Central memory CD4-positive, alpha-beta T cell (primary cell): ENCODE measurements at regions not wholly inside any gene's neighbourhood (a gene's known extent, or its start where the extent isn't known, plus 50 kb on each side); places are given as distances from the start of the nearest gene placed in this dataset.
"Not testable (repeated sequence)": the region's sequence is repeated elsewhere in the genome, so short reads cannot be mapped to it uniquely, and the experiment has no call there.

ENCODE experiments used
- DNase-seq: peaks from one replicate; pipeline ENCODE4 v3.0.0; 2022

GRCh38 chr2:34494192-34494591 is 895.1 kb upstream of the FAM98A start:
- DNase-seq = not testable (repeated sequence)

- DNase-seq = no peak
These were observed 893.7 kb upstream of the FAM98A start for GRCh38 chr2:34492561-34493455.

GRCh38 chr2:34486965-34487364 is 887.9 kb upstream of the FAM98A start:
- no peak for DNase-seq

- no peak for DNase-seq
These were observed 882.4 kb upstream of the FAM98A start for GRCh38 chr2:34481542-34481941.

- DNase-seq = no peak
These were observed 881.3 kb upstream of the FAM98A start for GRCh38 chr2:34480366-34480765.

DNA sequence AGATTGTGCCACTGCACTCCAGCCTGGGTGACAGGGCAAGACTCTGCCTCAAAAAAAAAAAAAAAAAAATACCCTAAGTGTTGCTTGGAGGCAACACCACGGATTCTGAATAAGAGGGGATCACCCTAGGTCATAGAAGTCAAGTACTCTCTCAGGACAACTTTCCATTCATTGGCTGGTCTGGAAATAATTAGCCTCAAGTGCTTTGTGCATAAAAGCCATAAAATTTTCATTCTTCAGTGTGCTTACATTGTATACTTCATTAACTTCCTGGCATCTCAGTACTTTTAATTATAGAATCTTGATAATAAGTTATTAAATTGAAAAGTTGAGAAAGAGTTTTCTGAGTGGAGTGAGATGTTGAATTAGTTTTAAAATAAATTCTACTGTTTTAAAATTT is 876.1 kb upstream of the FAM98A start:
- no peak for DNase-seq

DNA sequence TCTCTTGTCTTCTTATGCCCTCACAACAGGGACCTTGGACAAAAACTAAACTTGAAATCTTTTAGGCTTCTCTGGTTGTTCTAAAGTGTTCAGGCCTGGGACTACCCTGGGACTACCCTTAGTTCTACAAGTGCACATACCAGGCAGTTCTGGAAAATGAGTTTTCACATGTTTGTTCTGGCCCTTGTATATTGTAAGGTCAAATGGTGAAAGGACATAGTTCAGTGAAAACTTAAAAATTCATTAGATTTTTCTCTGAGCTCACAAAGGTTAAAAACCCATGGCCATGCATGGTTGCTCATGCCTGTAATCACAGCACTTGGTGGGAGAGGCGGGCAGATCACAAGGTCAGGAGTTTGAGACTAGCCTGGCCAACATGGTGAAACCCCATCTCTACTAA is 875.5 kb upstream of the FAM98A start:
- no peak for DNase-seq

DNA sequence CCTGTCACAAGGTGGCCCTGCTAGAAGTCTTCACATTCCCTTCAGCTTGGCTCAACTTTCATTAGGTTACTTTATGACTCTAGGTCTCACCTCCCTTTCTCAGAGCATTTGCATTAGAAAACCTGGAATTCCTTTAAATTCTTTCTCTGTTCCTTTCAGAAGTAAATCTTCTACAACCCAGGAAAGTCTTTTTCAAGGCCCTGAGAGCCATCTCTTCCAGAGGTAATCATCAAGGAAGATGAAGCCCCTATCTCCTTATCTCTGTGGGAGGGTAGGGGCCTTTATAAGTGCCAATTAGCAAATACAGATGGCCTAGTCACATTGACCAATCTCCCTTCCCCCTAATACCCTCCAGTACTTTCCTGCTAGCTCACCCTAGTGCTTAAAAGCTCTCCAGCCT is 848.0 kb upstream of the FAM98A start:
- no peak for DNase-seq

DNA sequence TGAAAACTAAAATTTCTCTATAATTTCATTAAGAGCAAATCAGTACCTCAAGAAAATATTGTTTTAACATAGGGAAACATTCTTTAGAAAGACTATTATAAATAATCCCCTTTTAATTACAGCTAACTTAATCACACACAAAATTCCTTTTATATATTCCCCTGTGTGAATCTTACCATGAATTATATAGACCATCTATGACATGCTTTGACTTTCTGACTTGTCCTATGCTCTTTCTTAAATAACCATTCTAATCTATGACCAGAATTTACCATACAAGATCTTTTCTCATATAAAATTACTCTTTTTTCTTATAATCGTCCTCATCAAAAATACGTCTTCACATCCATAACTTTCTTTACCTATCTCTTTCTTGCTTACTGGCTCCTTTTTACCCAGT is 824.2 kb upstream of the FAM98A start:
- DNase-seq = no peak

GRCh38 chr2:34419856-34420255 is 820.8 kb upstream of the FAM98A start:
- no peak for DNase-seq

DNA sequence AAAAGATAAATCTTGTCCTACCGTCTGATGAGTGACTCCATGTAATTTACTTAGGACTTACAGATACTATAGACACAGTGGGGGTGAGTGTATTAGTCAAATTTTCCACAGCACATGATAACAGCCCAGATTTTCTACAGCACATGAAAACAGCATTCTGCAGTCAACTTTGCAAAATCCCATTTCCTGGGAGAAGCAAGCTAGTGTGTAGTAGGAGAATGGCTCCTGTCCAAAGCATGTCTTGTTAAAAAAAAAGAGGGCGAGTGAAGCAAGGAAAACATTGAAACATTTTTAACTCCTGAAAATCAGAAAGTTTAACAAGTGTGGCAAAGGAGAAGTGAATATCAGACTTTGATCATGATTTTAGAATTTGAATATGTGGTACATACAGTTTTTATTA is 817.8 kb upstream of the FAM98A start:
- DNase-seq = no peak

- DNase-seq = no peak
These were observed 815.8 kb upstream of the FAM98A start for GRCh38 chr2:34414856-34415255.

GRCh38 chr2:34408100-34408499 is 809.0 kb upstream of the FAM98A start:
- no peak for DNase-seq

GRCh38 chr2:34403512-34403911 is 804.4 kb upstream of the FAM98A start:
- no peak for DNase-seq

DNA sequence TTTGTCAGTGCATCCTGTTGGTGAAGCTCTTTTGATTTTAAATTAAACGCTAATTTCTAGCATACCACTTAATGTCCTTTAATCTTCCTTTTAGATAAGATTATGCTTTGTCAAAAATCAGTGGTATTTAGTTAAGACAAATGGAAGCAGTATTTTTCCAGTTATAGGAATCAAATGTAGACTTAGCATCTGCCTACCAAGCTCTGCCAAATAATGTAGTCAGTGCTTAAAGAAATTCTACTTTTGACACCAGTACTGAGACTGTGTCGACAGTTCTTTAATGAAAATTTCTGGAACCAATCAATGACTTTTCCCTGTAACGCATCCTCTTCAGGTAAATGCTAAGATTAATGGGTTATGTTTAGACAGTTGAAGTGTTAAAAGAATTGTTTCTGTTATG is 803.3 kb upstream of the FAM98A start:
- DNase-seq = no peak

DNA sequence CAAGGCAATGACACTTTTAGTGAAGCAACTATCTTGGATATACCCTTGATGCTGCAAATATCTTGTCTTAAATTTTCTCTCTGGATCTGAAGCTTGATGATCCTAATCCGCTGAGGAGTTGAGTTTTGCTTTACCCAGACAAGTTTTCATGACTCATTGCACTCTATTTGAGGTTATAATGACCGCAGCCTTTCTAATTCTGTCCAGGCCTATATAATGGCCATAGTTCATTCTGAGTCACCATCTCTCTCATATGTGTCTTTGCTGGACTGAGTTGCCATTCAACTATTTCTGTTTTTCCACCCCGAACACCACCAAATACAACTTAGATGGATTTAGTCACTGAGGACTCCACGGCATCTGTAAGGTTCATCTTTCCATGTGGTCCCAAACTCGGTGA is 802.1 kb upstream of the FAM98A start:
- DNase-seq = no peak

- no peak for DNase-seq
These were observed 789.3 kb upstream of the FAM98A start for GRCh38 chr2:34388446-34388845.

DNA sequence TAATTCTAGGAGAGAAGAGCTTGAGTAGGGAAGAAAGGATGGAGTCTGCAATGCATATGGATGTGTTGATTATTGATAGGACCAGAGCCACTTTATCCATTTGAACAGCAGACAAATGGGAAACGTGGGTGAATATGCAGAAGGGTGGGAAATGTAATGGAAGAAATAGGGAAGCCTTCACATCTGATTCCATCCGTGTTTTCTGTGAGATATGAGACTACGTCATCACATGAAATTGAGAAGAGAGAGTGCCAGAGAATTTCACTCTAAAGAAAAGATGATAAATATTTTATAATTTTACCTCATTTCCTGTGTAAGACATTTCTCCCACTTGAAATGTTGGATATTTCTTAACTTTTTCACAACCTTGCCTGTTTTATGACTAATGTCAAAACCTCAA is 788.4 kb upstream of the FAM98A start:
- no peak for DNase-seq

DNA sequence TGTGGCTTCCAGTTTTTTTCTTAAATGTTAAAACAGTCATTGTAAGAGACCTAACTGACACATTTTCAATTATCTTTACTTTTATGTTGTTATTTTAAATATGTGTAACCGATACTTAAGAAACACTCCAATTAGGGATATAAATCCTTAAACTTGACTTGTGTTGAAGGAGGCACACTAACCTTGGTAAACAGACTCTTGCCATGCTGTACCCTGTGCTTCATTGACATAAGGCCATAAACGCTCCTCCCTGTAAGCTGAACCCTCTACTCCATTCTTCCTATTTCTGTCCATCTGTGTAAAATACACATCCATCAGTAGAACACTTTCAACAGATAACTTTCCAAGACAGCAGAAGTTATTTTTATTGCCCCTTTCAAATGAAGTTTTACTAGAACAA is 780.5 kb upstream of the FAM98A start:
- no peak for DNase-seq

- no peak for DNase-seq
These were observed 774.6 kb upstream of the FAM98A start for GRCh38 chr2:34373586-34374233.

DNA sequence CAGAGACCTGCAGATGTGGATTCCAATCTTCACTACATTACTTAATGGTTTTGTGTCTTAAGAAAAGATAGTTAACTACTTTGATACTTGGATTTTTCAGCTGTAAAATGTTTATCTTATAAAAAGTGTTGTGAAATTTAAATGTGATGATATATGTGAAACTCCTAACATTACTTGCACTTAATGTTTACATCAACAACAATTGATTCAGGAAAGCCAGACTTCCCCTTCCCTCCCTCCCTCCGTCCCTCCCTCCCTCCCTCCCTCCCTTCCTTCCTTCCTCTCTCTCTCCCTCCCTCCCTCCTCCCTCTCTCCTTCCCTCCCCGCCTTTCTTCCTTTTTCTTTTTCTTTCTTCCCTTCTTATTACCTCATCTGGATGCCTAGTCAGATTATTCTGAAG is 773.9 kb upstream of the FAM98A start:
- DNase-seq = no peak

DNA sequence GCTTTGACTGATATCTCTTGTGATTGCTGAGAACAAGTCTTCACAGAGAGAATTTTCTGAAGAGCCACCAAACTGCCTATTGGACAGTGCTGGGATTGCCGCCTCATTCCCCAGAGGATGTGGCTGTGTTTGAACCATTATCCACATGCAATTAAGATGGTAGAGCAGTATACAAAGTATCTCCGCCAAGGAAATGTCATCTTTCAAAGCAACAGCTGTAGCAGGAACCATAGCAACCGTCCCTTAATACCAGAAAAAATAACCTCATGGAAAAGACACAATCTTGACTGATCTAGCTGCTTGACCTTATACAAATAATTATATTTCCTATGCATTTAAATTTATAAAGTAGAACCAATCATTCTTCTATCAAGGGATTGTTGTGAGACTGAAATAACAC is 772.6 kb upstream of the FAM98A start:
- no peak for DNase-seq

DNA sequence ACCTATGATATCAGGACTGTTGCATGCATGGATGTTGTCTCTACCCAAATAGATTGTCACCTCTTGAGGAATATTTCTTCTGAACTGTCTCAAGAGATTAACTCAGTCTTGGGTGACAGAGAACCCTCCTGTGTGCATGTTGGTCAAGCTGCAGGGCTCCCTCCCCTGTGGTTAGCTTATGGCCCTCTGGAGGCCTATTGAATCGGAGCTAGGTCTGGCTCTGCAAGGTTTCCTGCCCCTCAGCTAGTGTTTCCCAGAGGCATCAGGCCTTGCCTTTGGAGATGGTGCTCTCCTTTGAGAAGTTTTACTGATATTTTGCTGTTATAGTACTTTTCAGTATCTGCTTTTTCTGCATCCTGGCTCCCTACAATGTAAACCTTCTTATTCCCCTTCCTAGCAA is 769.2 kb upstream of the FAM98A start:
- DNase-seq = no peak

DNA sequence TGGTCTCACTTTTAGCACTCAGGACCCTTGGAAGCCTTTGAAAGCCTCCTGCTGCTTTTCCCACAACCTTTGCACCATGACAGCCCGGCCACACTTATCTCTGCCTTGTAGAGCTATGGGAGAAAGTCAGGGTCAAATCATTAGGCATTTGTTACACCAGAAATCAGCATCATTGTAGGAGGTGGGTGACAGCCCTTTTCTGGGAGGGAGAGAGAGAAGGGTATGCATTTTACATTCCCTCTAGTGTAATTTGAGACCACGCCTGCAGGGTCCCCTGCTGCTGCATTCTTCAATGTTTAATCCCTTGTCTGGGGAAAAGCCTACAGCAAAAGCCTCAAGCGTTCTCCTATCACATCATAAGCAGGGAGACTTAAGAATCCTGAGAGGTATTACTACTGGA is 766.8 kb upstream of the FAM98A start:
- no peak for DNase-seq

- no peak for DNase-seq
These were observed 766.4 kb upstream of the FAM98A start for GRCh38 chr2:34365512-34365911.
